GM06990 (cell line): ENCODE measurements at regions not wholly inside any gene's neighbourhood (a gene's known extent, or its start where the extent isn't known, plus 50 kb on each side); places are given as distances from the start of the nearest gene placed in this dataset.

Experiments
- DNase-seq: peaks from one replicate; pipeline ENCODE4 v3.0.0-alpha.2; 2011; ENCODE audit not compliant: insufficient read length; ENCODE audit errors: extremely low read depth
- H3K27me3 ChIP-seq: replicated peaks from 2 replicates; pipeline ENCODE4 v1.6.0; 2011; ENCODE audit warnings: low read length; ENCODE audit not compliant: control insufficient read depth, insufficient read depth
- H3K36me3 ChIP-seq: 2 replicates; pipeline ENCODE4 v1.5.1; 2011; ENCODE audit warnings: low read length; ENCODE audit not compliant: control insufficient read depth, insufficient read depth
- H3K4me3 ChIP-seq: replicated peaks from 2 replicates; pipeline ENCODE4 v1.5.1; 2011; ENCODE audit warnings: low read depth, mild to moderate bottlenecking, control low read depth, low read length
- TF ChIP-seq, protein P1 (sequence below): IDR thresholded peaks from 2 replicates; pipeline ENCODE4 v1.5.1; 2011; ENCODE audit warnings: low read length, control low read depth, mild to moderate bottlenecking, inconsistent platforms; ENCODE audit not compliant: insufficient read depth, poor library complexity, severe bottlenecking

GRCh38 chr6:129771678-129772077 lies 61.7 kb upstream of the ARHGAP18 start:
- no peak overlapping the region for H3K4me3 ChIP-seq
- TF ChIP-seq, protein P1, sequence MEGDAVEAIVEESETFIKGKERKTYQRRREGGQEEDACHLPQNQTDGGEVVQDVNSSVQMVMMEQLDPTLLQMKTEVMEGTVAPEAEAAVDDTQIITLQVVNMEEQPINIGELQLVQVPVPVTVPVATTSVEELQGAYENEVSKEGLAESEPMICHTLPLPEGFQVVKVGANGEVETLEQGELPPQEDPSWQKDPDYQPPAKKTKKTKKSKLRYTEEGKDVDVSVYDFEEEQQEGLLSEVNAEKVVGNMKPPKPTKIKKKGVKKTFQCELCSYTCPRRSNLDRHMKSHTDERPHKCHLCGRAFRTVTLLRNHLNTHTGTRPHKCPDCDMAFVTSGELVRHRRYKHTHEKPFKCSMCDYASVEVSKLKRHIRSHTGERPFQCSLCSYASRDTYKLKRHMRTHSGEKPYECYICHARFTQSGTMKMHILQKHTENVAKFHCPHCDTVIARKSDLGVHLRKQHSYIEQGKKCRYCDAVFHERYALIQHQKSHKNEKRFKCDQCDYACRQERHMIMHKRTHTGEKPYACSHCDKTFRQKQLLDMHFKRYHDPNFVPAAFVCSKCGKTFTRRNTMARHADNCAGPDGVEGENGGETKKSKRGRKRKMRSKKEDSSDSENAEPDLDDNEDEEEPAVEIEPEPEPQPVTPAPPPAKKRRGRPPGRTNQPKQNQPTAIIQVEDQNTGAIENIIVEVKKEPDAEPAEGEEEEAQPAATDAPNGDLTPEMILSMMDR: no peak
- H3K27me3 ChIP-seq: no peaks in the 10 kb centered on the region
- H3K36me3 ChIP-seq: no peaks in the 10 kb centered on the region
- DNase-seq: no peak

DNA sequence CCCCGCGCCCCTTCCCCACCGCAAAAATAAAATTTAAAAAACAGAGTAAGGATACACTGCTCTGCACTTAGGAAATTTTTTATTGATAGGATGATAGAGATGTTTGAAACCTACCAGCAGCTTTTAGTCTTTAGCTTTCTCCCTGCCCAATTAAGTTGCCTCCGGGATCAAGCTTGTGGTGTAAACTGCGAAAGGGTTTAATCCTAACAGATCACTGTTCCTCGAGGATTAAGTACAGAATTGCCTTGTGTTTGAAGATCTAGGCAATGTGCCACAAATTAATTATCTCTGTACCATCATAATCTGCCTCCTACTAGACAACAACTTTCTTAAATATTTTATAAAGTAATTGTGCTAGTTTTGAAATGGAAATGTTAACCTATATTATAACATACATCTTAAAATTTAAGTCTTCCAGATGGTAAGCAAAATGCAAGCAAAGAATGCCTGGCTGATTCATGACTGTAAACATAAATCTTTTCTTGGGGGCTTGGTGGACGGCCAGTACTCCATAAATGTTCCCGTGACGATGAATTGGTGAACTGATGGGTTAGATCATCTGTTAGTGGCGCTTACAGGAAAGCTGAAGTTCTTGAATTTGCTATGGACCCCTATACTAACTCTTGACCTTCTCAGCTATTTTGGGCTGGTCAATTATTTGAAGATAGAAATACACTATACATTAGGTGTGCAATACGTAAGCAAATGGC lies 58.0 kb upstream of the ARHGAP18 start:
- TF ChIP-seq, protein P1: no peak
- Histone ChIP-seq H3K4me3 (no peak overlapping the region), H3K27me3 (no peaks in the 10 kb centered on the region), H3K36me3 (no peaks in the 10 kb centered on the region)
- DNase-seq: no peak

GRCh38 chr6:129766959-129767728 lies 57.2 kb upstream of the ARHGAP18 start:
- Histone ChIP-seq H3K4me3 (peak overlapping the region; percentile 48), H3K27me3 (no peaks in the 10 kb centered on the region), H3K36me3 (no peaks in the 10 kb centered on the region)
- DNase-seq: peak; percentile 73
- TF ChIP-seq, protein P1: no peak

- Histone ChIP-seq H3K4me3 (no peak overlapping the region), H3K36me3 (no peaks in the 10 kb centered on the region), H3K27me3 (no peaks in the 10 kb centered on the region)
- DNase-seq: no peak
- TF ChIP-seq, protein P1: no peak
Observed at GRCh38 chr6:129764761-129765407, 54.9 kb upstream of the ARHGAP18 start.

GRCh38 chr6:129759796-129760605 lies 50.0 kb upstream of the ARHGAP18 start:
- no peak overlapping the region for H3K4me3 ChIP-seq
- TF ChIP-seq, protein P1: no peak

More at GRCh38 chr6:129759796-129760605, 50.0 kb upstream of the ARHGAP18 start:
- DNase-seq: no peak
- Histone ChIP-seq H3K27me3 (no peaks in the 10 kb centered on the region), H3K36me3 (no peaks in the 10 kb centered on the region)
